ENCODE measurements at regions not wholly inside any gene's neighbourhood (a gene's known extent, or its start where the extent isn't known, plus 50 kb on each side); places are given as distances from the start of the nearest gene placed in this dataset.

DNA sequence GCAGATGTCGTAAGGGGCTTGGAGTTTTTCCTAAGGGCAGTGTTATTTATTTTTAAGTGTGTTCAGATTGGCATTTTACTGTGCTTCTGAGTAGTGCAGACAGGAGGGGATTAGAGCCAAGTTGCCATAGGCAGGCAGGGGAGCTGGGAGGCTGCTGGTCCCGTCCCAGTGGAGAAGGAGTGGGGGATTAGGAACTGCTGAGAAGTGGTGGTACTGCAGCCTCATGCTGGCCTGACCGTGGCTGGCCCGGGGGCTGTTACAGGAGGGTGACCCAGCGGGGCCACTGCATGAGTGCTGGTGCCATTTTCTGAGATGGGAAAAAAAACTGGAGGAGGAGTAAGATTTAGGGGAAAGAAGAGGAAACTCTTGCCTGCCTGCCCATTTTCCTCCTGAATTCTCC is 52.3 kb upstream of the DLK1 start:
- TF ChIP-seq, protein P1, sequence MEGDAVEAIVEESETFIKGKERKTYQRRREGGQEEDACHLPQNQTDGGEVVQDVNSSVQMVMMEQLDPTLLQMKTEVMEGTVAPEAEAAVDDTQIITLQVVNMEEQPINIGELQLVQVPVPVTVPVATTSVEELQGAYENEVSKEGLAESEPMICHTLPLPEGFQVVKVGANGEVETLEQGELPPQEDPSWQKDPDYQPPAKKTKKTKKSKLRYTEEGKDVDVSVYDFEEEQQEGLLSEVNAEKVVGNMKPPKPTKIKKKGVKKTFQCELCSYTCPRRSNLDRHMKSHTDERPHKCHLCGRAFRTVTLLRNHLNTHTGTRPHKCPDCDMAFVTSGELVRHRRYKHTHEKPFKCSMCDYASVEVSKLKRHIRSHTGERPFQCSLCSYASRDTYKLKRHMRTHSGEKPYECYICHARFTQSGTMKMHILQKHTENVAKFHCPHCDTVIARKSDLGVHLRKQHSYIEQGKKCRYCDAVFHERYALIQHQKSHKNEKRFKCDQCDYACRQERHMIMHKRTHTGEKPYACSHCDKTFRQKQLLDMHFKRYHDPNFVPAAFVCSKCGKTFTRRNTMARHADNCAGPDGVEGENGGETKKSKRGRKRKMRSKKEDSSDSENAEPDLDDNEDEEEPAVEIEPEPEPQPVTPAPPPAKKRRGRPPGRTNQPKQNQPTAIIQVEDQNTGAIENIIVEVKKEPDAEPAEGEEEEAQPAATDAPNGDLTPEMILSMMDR (IDR thresholded peaks at IDR 0.05; ENCODE audit: low read depth, low read length): no peak
- TF ChIP-seq EZH2phosphoT487 (IDR thresholded peaks at IDR 0.05; ENCODE audit: low read depth): no peak

Data from OCI-LY3 (cell line).